ENCODE measurements at regions not wholly inside any gene's neighbourhood (a gene's known extent, or its start where the extent isn't known, plus 50 kb on each side); places are given as distances from the start of the nearest gene placed in this dataset.

DNA sequence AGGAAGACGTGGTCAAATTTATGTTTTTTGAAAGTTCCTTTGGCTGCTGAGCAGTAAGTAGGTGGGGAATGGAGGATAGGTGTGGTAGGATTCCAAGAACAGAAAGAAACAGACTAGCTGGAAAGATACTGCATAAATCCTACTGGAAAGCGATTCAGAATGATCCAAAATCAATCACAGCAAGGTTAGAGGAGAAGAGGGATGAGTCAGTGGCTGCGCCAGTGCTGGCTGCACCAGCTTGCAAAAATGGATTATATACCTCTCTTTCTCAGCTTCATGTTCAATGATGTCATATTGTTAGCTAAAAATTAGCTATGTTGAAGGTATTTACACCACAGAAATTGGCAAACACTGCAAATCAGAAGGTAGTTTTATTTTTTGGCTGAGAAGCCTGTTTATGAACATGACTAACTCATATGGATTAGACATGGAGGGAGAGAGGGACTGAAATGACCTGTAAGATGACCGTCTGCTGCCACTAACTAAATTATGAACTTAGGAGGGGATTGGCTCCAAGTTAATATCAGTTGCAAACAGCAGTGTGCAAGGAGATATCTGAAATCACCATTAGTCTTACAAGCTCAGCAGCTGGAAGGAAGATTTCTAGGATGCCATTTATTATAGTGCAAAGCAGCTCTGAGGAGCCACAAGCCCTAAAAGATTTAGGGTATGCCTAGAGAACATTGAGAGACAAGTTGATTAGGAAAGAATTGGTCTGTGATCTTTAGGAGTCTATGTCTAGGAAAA is 405.3 kb downstream of the MID1IP1 start:
- intact Hi-C loops (cut with micrococcal nuclease), result no loop called here

DNA sequence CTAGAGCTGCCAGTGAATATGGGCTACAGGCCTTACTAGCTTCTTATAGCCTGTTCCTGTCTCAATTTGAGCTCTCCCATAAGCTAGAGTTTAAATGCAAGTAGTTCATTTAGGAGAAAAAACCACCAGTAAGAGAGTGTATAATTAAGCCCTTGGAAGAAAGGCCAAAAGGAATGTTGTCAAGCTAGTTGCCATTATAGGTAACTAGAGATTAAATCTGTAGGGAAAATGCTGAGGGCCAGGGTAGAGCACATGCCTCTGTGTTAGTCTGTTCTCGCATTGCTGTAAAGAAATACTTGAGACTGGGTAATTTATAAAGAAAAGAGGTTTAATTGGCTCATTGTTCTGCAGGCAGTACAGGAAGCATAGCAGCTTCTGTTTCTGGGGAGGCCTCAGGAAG is 410.2 kb downstream of the MID1IP1 start:
- intact Hi-C loops (cut with micrococcal nuclease), result no loop called here

DNA sequence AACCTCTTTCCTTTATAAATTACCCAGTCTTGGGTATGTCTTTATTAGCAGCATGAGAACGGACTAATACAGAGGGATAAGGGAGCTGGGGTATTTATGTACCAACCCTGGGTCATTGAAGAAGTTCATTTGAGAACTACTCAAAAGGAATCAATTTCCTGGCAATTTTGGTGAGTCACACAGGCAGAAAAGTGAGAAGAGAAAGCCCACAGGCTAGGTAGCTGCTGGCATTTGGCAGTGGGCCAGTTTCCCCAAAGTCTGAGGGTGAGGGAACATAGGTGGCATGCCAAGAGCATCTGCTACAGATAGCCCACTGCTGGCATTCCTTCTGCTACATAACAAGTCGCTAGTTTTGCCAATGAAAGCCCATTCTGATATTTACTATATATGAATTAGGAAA is 411.2 kb downstream of the MID1IP1 start:
- intact Hi-C loops (cut with micrococcal nuclease), result no loop called here

DNA sequence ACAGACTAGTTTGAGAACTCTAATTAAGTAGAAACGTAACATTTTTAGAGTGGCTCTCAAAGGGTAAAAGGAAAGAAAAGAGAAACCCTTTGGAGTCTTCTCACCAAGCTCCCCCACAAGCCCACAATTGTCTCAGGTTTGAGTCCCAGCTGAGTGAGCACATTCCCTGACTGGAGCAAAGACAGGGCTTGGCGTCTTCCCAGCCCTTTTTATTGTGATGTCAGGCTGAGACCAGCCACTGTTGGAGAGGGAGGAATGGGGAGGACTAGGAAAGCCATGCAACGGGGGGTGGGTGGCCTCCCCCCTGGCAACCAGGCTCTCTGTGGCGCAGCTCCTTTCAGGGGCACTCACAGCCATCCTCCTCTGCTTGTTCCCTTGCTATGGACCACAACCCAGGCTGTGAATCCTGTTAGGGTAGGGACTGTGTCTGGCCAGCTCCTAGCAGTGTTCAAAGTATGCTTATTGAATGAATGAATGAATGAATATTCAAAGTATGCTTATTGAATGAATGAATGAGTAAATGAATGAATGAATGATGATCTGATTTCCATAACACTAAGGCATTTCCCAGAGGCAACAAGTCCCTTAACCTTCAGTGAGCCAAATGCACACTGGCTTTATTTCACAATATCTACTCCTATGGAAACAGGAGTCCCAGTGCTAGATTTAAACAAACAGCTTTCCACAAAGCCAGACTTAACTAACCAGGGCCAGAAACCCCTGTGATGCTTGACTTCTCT is 413.3 kb downstream of the MID1IP1 start:
- intact Hi-C loops (cut with micrococcal nuclease), result no loop called here

DNA sequence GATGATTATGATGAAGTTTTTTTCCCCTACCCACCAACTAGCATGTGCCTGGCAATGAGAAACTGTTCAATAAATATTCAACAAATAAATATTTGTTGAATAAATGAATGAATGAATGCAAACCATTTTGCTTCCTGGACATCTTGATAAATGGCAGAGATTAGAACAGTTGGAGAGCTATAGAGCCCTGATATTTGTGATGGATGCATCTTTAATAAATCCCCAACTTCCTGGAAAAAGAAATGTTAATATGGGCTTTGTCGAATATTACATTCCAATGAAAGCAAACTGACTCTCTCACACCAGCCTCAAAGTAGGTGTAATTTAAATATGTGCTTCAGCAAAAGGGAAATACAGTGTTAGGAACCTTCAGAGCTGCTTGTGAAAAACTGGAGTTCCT is 419.7 kb downstream of the MID1IP1 start:
- intact Hi-C loops (cut with micrococcal nuclease), result no loop called here

GRCh38 chrX:39222346-39223113 is 421.3 kb downstream of the MID1IP1 start:
- intact Hi-C loops (cut with micrococcal nuclease), result no loop called here

DNA sequence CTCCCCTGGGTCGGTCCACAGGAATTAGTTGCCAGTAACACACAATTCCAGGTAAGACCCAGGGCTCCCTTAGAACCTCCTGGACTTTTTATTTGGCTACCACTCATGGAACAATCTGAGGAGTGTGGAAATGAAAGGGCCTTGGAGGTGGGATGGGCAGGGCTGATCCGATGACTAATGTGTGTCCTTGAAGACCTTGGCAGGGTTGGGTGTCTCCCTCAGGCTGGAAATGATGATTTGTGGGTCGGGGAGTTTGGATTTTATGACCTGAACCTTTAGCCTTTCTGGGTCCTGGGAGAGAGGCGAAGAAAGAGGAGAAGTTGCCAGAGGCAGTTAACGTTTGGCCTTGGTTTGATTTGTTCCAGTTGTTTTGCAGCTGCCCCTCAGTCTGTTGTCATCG is 425.0 kb downstream of the MID1IP1 start:
- intact Hi-C loops (cut with micrococcal nuclease), result no loop called here

DNA sequence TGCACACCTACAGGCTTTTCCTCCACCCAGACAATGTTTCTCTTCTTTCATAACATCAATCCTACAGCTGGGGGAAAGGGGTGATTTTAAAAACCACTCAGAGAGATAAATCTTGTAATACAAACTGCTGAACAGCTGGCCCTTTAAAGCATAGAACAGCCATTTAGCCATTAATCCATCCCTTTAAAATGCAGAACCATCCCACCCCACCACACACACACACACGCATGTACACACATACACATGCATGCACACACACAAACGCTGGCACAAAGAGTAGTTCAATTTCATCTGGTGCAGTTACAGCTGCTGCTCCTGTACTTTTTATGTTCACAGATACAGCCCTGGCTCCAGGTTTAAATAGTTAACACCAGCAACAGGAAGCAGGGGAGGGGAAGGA is 426.1 kb downstream of the MID1IP1 start:
- intact Hi-C loops (cut with micrococcal nuclease), result no loop called here

DNA sequence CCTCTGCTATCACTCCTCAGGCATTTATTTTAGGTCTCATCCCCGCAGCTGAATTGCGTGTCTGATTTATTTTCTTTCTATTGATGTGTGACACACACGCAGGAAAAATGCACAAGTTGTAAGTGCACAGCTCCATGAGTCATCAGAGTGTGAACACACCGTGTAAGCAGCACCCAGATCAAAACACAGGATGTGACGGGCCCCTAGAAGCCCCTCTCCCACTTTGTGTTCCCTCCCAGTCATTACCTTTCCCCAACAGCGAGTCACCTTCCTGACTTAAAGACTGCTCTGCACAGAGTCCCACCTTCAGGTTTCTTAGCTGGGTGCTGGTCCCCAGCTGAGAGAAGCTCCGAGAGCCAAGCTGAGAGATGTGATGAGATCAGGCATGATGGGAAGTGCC is 436.7 kb downstream of the MID1IP1 start:
- intact Hi-C loops (cut with micrococcal nuclease), result no loop called here

DNA sequence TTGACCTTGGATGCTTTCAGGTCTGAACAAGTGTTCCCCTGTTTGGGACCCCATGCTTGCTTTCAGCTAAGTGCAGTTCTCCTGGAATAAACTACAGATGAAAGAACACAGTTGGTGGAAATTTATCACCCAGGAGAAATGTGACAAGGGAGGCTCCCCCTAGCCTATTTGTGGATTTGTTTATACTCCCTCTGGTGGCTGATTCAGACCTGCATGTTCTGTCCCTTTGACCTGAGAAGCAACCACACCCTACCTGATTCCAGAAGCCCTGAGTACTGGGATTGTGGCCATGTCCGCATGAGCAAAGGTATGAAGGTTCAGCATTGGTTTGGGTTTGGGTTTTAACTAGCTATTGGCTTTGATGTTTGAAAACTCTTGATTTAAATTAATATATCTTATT is 440.9 kb downstream of the MID1IP1 start:
- intact Hi-C loops (cut with micrococcal nuclease), result loop anchor here (2.0 kb wide), 2 partner anchors 79 to 487 kb away; no protein-coding TSS in a partner anchor

- intact Hi-C loops (cut with micrococcal nuclease), result no loop called here
These were observed 442.9 kb downstream of the MID1IP1 start for GRCh38 chrX:39244147-39244546.

DNA sequence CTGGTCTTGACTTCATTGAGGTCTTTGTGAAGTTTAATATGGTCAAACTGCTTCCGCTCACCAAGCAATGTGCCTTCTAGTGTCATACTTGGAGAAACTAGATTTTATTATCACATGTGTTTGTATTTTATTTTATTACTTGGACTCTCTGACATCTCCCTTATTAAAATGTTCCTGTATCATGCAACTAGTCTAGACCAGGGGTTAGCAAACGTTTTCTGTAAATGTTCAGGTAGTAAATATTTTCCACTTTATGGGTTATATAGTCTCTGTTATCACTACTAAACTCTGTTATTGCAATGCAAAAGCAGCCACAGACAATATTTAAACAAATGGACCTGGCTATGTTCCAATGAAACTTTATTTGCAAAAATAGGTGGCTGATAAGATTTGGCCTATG is 443.8 kb downstream of the MID1IP1 start:
- intact Hi-C loops (cut with micrococcal nuclease), result no loop called here

DNA sequence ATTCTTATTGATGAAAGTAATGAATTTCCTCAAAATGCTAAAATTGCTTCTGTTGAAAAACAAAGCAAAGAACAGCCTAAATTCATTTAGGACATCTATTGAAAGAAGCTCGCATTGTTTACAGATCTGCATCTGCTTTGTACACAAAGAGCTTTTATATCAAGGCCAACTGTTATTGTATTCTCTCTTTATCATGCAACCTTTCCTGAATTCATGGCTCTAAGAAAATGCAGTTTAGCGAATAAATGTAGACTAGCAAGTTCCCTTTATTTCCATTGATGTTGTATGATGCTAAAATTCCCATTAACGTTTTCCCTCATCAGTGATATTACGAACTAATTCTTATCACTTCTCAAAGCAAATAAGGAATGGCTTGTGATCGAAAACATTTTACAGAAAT is 446.3 kb downstream of the MID1IP1 start:
- intact Hi-C loops (cut with micrococcal nuclease), result no loop called here

GRCh38 chrX:39248330-39248729 is 447.1 kb downstream of the MID1IP1 start:
- intact Hi-C loops (cut with micrococcal nuclease), result no loop called here

DNA sequence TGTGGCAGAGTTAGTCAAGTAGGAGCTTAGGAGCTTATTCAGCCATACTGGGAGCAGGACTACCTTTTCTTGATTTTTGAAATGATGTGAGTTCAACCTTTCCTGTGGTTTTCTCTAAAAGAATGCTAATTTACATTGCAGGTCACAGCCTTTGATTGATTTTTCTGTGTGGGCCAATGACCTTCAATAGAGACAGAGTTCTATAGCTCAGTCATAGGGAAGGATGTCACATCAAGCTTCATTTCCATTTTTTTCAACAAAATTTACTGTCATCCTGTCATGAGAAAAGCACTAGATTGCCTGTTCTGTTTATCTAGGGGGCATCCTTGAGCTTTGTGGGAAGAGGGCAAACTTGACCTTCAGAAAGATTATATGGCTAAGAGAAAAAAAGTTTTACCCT is 448.7 kb downstream of the MID1IP1 start:
- intact Hi-C loops (cut with micrococcal nuclease), result no loop called here

DNA sequence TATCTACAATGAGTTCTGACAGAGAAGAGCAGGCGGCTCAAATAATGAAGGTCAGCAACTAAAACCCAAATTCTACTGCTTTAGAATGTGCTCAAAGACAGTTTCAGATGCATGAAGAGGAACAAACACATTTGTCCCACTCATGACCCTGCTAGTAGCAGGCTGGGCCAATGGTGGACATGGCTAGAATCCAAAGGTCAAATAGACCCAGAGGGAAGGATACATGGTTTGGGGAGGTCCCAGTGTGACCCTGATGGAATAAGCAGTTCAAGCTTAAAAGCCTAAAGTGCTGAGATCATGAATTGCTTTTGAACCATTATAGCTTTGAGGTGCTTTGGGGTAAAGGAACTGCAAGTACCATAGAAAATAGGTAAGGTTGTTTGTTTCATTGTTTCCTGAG is 450.7 kb downstream of the MID1IP1 start:
- intact Hi-C loops (cut with micrococcal nuclease), result no loop called here

GRCh38 chrX:39253551-39253950 is 452.3 kb downstream of the MID1IP1 start:
- intact Hi-C loops (cut with micrococcal nuclease), result no loop called here

DNA sequence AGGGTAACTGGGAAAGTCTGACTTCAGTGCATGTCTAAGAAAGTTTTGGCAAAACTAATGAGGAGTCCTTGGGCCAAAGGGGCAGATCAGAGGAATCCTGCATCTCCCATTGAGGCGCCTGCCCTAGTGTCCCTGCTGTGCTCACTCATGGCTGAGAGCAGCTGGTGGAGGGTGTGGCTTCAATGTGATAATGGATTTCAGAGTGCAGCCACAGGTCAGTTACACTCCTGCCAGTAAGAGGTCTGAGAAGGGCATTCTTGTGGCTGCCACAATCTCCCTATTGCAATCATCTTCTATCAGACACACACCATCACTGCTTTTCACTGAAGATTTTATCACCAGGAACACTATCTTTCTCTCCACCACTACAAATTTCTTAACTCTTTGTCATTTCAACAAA is 457.1 kb downstream of the MID1IP1 start:
- intact Hi-C loops (cut with micrococcal nuclease), result no loop called here

DNA sequence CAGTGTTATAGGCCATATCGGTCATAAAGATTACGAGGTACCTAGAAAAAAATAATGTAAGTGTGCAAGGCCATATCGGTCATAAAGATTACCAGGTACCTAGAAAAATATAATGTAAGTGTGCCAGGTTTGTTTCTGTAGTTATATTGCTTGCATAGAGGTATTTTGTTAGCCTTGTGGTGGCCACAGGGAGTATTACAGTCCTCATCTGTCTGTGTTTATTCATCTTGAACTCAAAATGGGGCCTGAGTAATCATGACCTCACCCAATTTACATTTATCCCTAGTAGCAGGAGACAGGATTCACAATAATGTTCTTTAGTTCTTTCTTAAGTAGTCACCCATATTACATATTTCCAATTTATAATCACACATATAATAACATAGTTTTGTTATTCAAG is 459.7 kb downstream of the MID1IP1 start:
- intact Hi-C loops (cut with micrococcal nuclease), result loop anchor here (1.0 to 5.0 kb wide), 3 partner anchors 48 to 184 kb away; no protein-coding TSS in a partner anchor

GRCh38 chrX:39261446-39262147 is 460.3 kb downstream of the MID1IP1 start:
- intact Hi-C loops (cut with micrococcal nuclease), result loop anchor here (1.0 to 5.0 kb wide), 3 partner anchors 48 to 184 kb away; no protein-coding TSS in a partner anchor

DNA sequence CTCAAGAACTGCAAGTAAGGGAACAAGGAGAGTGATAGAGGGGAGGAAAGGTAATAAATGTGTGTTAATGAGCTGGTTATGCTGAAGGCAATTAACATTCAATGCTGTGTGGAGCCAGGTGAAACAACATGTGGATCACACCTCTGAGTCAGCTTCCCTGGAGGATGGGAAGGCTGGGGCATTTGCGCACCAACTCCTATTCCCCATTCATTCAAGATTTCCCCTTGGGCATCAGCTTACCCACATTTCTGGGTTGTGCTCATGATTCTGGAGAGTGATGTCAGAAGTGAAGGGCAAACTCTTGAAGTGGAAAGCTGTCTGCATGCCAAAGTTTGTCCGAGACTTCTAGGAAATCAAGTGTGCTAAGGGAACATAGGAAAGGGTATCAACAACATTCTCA is 461.4 kb downstream of the MID1IP1 start:
- intact Hi-C loops (cut with micrococcal nuclease), result loop anchor here (5.0 kb wide), 1 partner anchor 65 kb away; no protein-coding TSS in a partner anchor
